SK-N-SH treated with all-trans-retinoic acid at 6 μM for 48 hours (cell line): ENCODE measurements at regions not wholly inside any gene's neighbourhood (a gene's known extent, or its start where the extent isn't known, plus 50 kb on each side); places are given as distances from the start of the nearest gene placed in this dataset.

ENCODE experiments used
- ATAC-seq: fragments of 200-7000 bp; cut with Tn5 transposase; 3 replicates; pipeline ENCODE4 v1.9.1; 2020; ENCODE audit warnings: mild to moderate bottlenecking, moderate library complexity
- ARNTL ChIP-seq: fragments of 450-650 bp; formaldehyde crosslinking; IDR thresholded peaks from 2 replicates; pipeline ENCODE4 v1.5.0; 2020; ENCODE audit warnings: low read depth, mild to moderate bottlenecking, moderate library complexity, borderline replicate concordance
- BACH2 ChIP-seq: fragments of 250-450 bp; sonication (Bioruptor Pico); IDR thresholded peaks from 2 replicates; pipeline ENCODE4 v1.9.0; 2021; ENCODE audit warnings: mild to moderate bottlenecking, borderline replicate concordance
- CREB5 ChIP-seq: fragments of 250-450 bp; sonication (Bioruptor Pico); IDR thresholded peaks from 2 replicates; pipeline ENCODE4 v1.5.1; 2020; ENCODE audit warnings: low read depth, mild to moderate bottlenecking, moderate library complexity
- CSDC2 ChIP-seq: fragments of 250-450 bp; sonication (Bioruptor Pico); IDR thresholded peaks from 2 replicates; pipeline ENCODE4 v1.5.0; 2020; ENCODE audit warnings: mild to moderate bottlenecking, moderate library complexity
- ESRRG ChIP-seq: fragments of 250-450 bp; sonication (Bioruptor Pico); IDR thresholded peaks from 2 replicates; pipeline ENCODE4 v1.6.1; 2021; ENCODE audit warnings: mild to moderate bottlenecking
- GLIS3 ChIP-seq: fragments of 250-450 bp; sonication (Bioruptor Pico); IDR thresholded peaks from 2 replicates; pipeline ENCODE4 v1.5.0; 2020; ENCODE audit warnings: mild to moderate bottlenecking, moderate library complexity
- ISL1 ChIP-seq: fragments of 250-450 bp; sonication (Bioruptor Pico); IDR thresholded peaks from 2 replicates; pipeline ENCODE4 v2.1.2; 2022; ENCODE audit warnings: mild to moderate bottlenecking, moderate library complexity
- OSR1 ChIP-seq: fragments of 250-450 bp; sonication (Bioruptor Pico); IDR thresholded peaks from 2 replicates; pipeline ENCODE4 v1.8.0; 2022; ENCODE audit warnings: moderate library complexity, mild to moderate bottlenecking, inconsistent platforms
- PATZ1 ChIP-seq: fragments of 250-450 bp; sonication (Bioruptor Pico); IDR thresholded peaks from 2 replicates; pipeline ENCODE4 v1.8.0; 2020; ENCODE audit warnings: mild to moderate bottlenecking, moderate library complexity, borderline replicate concordance
- POU6F1 ChIP-seq: fragments of 250-450 bp; sonication (Bioruptor Pico); IDR thresholded peaks from 2 replicates; pipeline ENCODE4 v1.8.0; 2021; ENCODE audit warnings: low read depth, mild to moderate bottlenecking, moderate library complexity, borderline replicate concordance
- PPARA ChIP-seq: fragments of 250-450 bp; sonication (Bioruptor Pico); IDR thresholded peaks from 2 replicates; pipeline ENCODE4 v1.5.0; 2020; ENCODE audit warnings: mild to moderate bottlenecking, borderline replicate concordance
- RARB ChIP-seq: fragments of 250-450 bp; sonication (Bioruptor Pico); IDR thresholded peaks from 2 replicates; pipeline ENCODE4 v1.8.0; 2021; ENCODE audit warnings: mild to moderate bottlenecking, moderate library complexity
- TCF4 ChIP-seq: fragments of 250-450 bp; sonication (Bioruptor Pico); IDR thresholded peaks from 2 replicates; pipeline ENCODE4 v1.8.0; 2021; ENCODE audit warnings: mild to moderate bottlenecking, moderate library complexity, borderline replicate concordance
- ZC3H10 ChIP-seq: fragments of 250-450 bp; sonication (Bioruptor Pico); IDR thresholded peaks from 2 replicates; pipeline ENCODE4 v1.5.1; 2021; ENCODE audit warnings: mild to moderate bottlenecking, moderate library complexity
- ZFP3 ChIP-seq: fragments of 250-450 bp; sonication (Bioruptor Pico); IDR thresholded peaks from 2 replicates; pipeline ENCODE4 v1.5.0; 2020; ENCODE audit warnings: mild to moderate bottlenecking, moderate library complexity
- ZFP30 ChIP-seq: fragments of 450-650 bp; formaldehyde crosslinking; IDR thresholded peaks from 2 replicates; pipeline ENCODE4 v1.5.0; 2022; ENCODE audit warnings: mild to moderate bottlenecking, moderate library complexity
- ZNF565 ChIP-seq: fragments of 450-650 bp; formaldehyde crosslinking; conservative IDR thresholded peaks from 2 replicates; pipeline ENCODE4 v1.5.0; 2020; ENCODE audit warnings: low read depth, mild to moderate bottlenecking, moderate library complexity
- ZNF70 ChIP-seq: fragments of 450-650 bp; formaldehyde crosslinking; IDR thresholded peaks from 2 replicates; pipeline ENCODE4 v1.5.0; 2020; ENCODE audit warnings: mild to moderate bottlenecking, moderate library complexity
- ZNF8 ChIP-seq: fragments of 450-650 bp; formaldehyde crosslinking; IDR thresholded peaks from 2 replicates; pipeline ENCODE4 v1.5.0; 2020; ENCODE audit warnings: mild to moderate bottlenecking, moderate library complexity
- TF ChIP-seq, protein P1 (sequence below): fragments of 250-450 bp; sonication (Bioruptor Pico); IDR thresholded peaks from 2 replicates; pipeline ENCODE4 v1.5.0; 2020; ENCODE audit warnings: mild to moderate bottlenecking, moderate library complexity
- TF ChIP-seq, protein P2 (sequence below): fragments of 250-450 bp; sonication (Bioruptor Pico); IDR thresholded peaks from 2 replicates; pipeline ENCODE4 v1.5.1; 2021; ENCODE audit warnings: mild to moderate bottlenecking, moderate library complexity

DNA sequence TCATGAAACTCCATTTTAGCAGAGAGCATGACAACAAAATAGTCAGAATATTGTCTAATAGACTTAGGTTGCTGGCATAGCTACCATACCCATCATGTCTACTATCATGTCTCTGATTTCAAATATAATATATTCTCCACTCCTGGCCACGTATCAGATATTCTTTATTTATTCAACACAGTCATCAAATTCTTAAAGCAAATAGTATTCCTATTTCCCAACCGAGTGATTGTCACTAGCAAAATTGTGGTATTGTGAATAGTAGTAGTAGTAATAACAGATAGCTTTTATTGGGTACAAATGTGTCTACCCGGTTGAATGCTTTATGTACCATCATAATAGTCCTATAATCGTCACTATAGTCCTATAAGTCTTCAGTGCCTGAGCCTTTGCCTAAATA is 918.6 kb downstream of the KCNMA1 start:
- TF ChIP-seq PPARA (CRISPR knock-in tag), result no peak
- ATAC-seq, result no peak

- TF ChIP-seq ZNF70 (CRISPR knock-in tag) (no peak), BACH2 (CRISPR knock-in tag) (no peak), POU6F1 (no peak), ZFP3 (CRISPR knock-in tag) (no peak), ESRRG (no peak)
- TF ChIP-seq, protein P1, sequence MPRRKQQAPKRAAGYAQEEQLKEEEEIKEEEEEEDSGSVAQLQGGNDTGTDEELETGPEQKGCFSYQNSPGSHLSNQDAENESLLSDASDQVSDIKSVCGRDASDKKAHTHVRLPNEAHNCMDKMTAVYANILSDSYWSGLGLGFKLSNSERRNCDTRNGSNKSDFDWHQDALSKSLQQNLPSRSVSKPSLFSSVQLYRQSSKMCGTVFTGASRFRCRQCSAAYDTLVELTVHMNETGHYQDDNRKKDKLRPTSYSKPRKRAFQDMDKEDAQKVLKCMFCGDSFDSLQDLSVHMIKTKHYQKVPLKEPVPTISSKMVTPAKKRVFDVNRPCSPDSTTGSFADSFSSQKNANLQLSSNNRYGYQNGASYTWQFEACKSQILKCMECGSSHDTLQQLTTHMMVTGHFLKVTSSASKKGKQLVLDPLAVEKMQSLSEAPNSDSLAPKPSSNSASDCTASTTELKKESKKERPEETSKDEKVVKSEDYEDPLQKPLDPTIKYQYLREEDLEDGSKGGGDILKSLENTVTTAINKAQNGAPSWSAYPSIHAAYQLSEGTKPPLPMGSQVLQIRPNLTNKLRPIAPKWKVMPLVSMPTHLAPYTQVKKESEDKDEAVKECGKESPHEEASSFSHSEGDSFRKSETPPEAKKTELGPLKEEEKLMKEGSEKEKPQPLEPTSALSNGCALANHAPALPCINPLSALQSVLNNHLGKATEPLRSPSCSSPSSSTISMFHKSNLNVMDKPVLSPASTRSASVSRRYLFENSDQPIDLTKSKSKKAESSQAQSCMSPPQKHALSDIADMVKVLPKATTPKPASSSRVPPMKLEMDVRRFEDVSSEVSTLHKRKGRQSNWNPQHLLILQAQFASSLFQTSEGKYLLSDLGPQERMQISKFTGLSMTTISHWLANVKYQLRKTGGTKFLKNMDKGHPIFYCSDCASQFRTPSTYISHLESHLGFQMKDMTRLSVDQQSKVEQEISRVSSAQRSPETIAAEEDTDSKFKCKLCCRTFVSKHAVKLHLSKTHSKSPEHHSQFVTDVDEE (CRISPR knock-in tag), result no peak
- TF ChIP-seq, protein P2, sequence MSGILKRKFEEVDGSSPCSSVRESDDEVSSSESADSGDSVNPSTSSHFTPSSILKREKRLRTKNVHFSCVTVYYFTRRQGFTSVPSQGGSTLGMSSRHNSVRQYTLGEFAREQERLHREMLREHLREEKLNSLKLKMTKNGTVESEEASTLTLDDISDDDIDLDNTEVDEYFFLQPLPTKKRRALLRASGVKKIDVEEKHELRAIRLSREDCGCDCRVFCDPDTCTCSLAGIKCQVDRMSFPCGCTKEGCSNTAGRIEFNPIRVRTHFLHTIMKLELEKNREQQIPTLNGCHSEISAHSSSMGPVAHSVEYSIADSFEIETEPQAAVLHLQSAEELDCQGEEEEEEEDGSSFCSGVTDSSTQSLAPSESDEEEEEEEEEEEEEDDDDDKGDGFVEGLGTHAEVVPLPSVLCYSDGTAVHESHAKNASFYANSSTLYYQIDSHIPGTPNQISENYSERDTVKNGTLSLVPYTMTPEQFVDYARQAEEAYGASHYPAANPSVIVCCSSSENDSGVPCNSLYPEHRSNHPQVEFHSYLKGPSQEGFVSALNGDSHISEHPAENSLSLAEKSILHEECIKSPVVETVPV (CRISPR knock-in tag), result no peak
- no peak for ATAC-seq
These were observed 920.5 kb downstream of the KCNMA1 start for GRCh38 chr10:76717141-76717540.

DNA sequence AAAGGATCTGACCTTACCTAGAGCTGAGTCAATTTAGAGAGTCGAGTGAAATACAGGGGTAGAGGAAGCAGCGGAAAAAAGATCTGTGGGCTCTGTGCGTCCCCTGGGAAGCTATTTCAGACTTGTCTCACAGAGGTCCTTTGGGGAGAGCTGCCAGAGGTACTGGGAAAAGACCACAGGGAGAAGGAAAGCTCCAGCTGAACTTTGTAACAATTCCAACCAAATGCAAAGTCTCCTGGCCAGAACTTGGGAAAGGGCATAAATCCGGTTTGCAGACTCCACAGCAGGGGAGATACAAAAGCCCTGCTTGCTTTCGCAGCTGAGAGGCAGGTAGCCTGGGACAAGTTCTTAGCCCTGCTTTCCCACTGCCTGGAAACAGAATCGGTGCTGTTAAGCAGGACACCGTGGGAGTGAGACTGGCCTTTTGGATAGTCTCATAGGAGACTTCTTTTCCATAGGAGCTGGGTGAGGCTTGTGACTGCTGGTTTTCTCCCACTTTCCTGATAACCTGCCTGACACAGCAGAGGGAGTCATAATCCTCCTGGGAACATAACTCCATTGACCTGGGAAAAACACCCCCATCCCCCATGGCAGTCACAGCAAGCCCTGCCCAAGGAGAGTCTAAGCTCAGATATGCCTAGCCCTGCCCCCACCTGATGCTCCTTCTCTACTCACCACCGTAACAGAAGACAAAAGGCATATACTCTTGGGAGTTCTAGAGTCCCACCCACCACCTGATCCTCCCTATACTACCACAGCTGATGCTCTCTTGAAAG is 926.2 kb downstream of the KCNMA1 start:
- TF ChIP-seq, protein P2 (CRISPR knock-in tag), result no peak
- TF ChIP-seq PPARA (CRISPR knock-in tag) (no peak), ZFP30 (CRISPR knock-in tag) (no peak), BACH2 (CRISPR knock-in tag) (no peak), ARNTL (no peak), PATZ1 (CRISPR knock-in tag) (no peak), ZC3H10 (CRISPR knock-in tag) (no peak), ZNF565 (CRISPR knock-in tag) (no peak), ZNF70 (CRISPR knock-in tag) (no peak), CSDC2 (CRISPR knock-in tag) (no peak), ZFP3 (CRISPR knock-in tag) (no peak), GLIS3 (no peak), CREB5 (CRISPR knock-in tag) (no peak), ISL1 (no peak), OSR1 (CRISPR knock-in tag) (no peak), TCF4 (CRISPR knock-in tag) (no peak), ZNF8 (CRISPR knock-in tag) (no peak), RARB (CRISPR knock-in tag) (no peak)
- TF ChIP-seq, protein P1 (CRISPR knock-in tag), result no peak
- no peak for ATAC-seq
